ENCODE measurements at regions not wholly inside any gene's neighbourhood (a gene's known extent, or its start where the extent isn't known, plus 50 kb on each side); places are given as distances from the start of the nearest gene placed in this dataset.

DNA sequence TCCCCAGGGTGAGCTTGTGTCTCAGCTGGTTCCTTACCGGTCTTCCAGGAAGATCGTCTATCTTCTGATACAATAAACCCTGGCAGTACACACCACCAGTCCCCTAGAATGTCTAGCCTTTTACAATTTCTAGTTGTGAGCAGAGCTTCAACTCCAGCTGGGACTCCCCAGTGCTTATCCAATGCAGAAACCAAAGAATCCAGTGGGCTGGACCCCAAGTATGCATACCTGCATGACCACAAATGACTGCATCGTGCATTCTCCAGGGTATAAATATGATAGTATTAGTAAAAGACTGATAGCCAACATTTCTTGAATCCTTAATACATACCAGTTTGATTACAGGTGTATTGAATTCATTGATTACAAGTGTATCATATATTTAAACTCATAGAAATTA, 176.0 kb downstream of the SATB1 start:
- TF ChIP-seq POLR2A (IDR thresholded peaks at IDR 0.05; ENCODE audit: low read depth, low read length) (no peak), POLR2AphosphoS5 (IDR thresholded peaks at IDR 0.05; ENCODE audit: low read depth, low read length) (no peak), SPI1 (IDR thresholded peaks at IDR 0.05; ENCODE audit: low read depth, low read length) (no peak), TAF1 (IDR thresholded peaks at IDR 0.05; ENCODE audit: low read depth, low read length) (no peak), POU2F2 (IDR thresholded peaks at IDR 0.05; ENCODE audit: low read depth, low read length) (no peak)

Measured in GM12891 (cell line).